CD14-positive monocyte (primary cell): ENCODE measurements at regions not wholly inside any gene's neighbourhood (a gene's known extent, or its start where the extent isn't known, plus 50 kb on each side); places are given as distances from the start of the nearest gene placed in this dataset.

ENCODE experiments used
- DNase-seq, 3 donors: peaks; one replicate each; pipeline ENCODE4 v3.0.0-alpha.2; 2011 to 2022
- H2AFZ ChIP-seq: 2 replicates; pipeline ENCODE4 v1.6.0; 2012; ENCODE audit warnings: mild to moderate bottlenecking, low read depth, low read length, inconsistent platforms; ENCODE audit not compliant: insufficient read depth, poor library complexity, severe bottlenecking
- H3K27ac ChIP-seq, 2 donors: 1 replicate in 1 of 2; 2 replicates in 1 of 2; pipeline ENCODE4 v1.5.1; 2012 to 2013; ENCODE audit warnings: low read length in 2 of 2, control low read depth in 1 of 2, inconsistent platforms in 1 of 2, low read depth in 1 of 2, mild to moderate bottlenecking in 1 of 2
- H3K27me3 ChIP-seq, 2 donors: one replicate each; pipeline versions ENCODE4 v1.6.0 to v1.6.1; 2011 to 2013; ENCODE audit warnings: low read length in 2 of 2; ENCODE audit not compliant: control insufficient read depth in 2 of 2, insufficient read depth in 2 of 2
- H3K36me3 ChIP-seq, 2 donors: replicated peaks in 1 of 2; 1 replicate in 1 of 2; 2 replicates in 1 of 2; pipeline versions ENCODE4 v1.5.1 to v1.6.1; 2012 to 2013; ENCODE audit warnings: low read length in 2 of 2, control low read depth in 1 of 2, inconsistent platforms in 1 of 2, mild to moderate bottlenecking in 1 of 2; ENCODE audit not compliant: insufficient read depth in 2 of 2, control insufficient read depth in 1 of 2
- H3K4me1 ChIP-seq, 2 donors: 1 replicate in 1 of 2; 2 replicates in 1 of 2; pipeline versions ENCODE4 v1.5.1 to v1.6.1; 2012 to 2013; ENCODE audit warnings: low read length in 2 of 2, control low read depth in 1 of 2, inconsistent platforms in 1 of 2, mild to moderate bottlenecking in 1 of 2, moderate library complexity in 1 of 2; ENCODE audit not compliant: insufficient read depth in 2 of 2, control insufficient read depth in 1 of 2
- H3K4me2 ChIP-seq: replicated peaks from 2 replicates; pipeline ENCODE3; 2012; ENCODE audit warnings: low read length, moderate library complexity, mild to moderate bottlenecking; ENCODE audit not compliant: poor library complexity, severe bottlenecking; ENCODE audit errors: extremely low read depth
- H3K4me3 ChIP-seq, 3 experiments: fragments of 200-600 bp in 1 of 3; sonication (generic) in 1 of 3; replicated peaks in 1 of 3; 1 replicate in 2 of 3; 2 replicates in 1 of 3; pipeline ENCODE4 v1.5.1; 2011 to 2013; ENCODE audit warnings: low read length in 3 of 3, mild to moderate bottlenecking in 3 of 3, control low read depth in 2 of 3, low read depth in 2 of 3, inconsistent platforms in 1 of 3, moderate library complexity in 1 of 3
- H3K79me2 ChIP-seq: 2 replicates; pipeline ENCODE4 v1.6.0; 2012; ENCODE audit warnings: mild to moderate bottlenecking, control low read depth, inconsistent platforms, low read length, moderate library complexity; ENCODE audit not compliant: insufficient read depth
- H3K9ac ChIP-seq: 2 replicates; pipeline ENCODE4 v1.6.0; 2017; ENCODE audit warnings: low read length, mild to moderate bottlenecking; ENCODE audit not compliant: insufficient read depth, poor library complexity, severe bottlenecking
- H3K9me3 ChIP-seq, 2 donors: replicated peaks in 1 of 2; 1 replicate in 1 of 2; 2 replicates in 1 of 2; pipeline versions ENCODE4 v1.5.1 to v1.6.1; 2012 to 2013; ENCODE audit warnings: low read length in 2 of 2, control low read depth in 1 of 2; ENCODE audit not compliant: control insufficient read depth in 1 of 2, insufficient read depth in 1 of 2
- H4K20me1 ChIP-seq: 2 replicates; pipeline ENCODE4 v1.6.0; 2012; ENCODE audit warnings: mild to moderate bottlenecking, low read length, control low read depth, moderate library complexity; ENCODE audit not compliant: insufficient read depth
- H3K27ac Mint-ChIP-seq, 7 donors: one replicate each; pipeline ENCODE4 v1.8.0; 2020; ENCODE audit warnings: mild to moderate bottlenecking in 7 of 7, mixed read lengths in 7 of 7, moderate library complexity in 6 of 7, inconsistent platforms in 2 of 7
- H3K27me3 Mint-ChIP-seq, 3 donors: one replicate each; pipeline ENCODE4 v1.8.0; 2021 to 2022; ENCODE audit warnings: low read depth in 3 of 3, mild to moderate bottlenecking in 3 of 3, mixed read lengths in 3 of 3, moderate library complexity in 3 of 3, inconsistent platforms in 1 of 3
- H3K36me3 Mint-ChIP-seq, 2 donors: one replicate each; pipeline ENCODE4 v1.8.0; 2020; ENCODE audit warnings: mixed read lengths in 2 of 2, inconsistent platforms in 1 of 2, mild to moderate bottlenecking in 1 of 2
- H3K4me1 Mint-ChIP-seq: one replicate; pipeline ENCODE4 v1.8.0; 2020; ENCODE audit warnings: mild to moderate bottlenecking, mixed read lengths
- H3K4me3 Mint-ChIP-seq, 2 donors: one replicate each; pipeline ENCODE4 v1.8.0; 2020; ENCODE audit warnings: mild to moderate bottlenecking in 2 of 2, mixed read lengths in 2 of 2, moderate library complexity in 1 of 2
- H3K9me3 Mint-ChIP-seq, 7 donors: one replicate each; pipeline ENCODE4 v1.8.0; 2020 to 2022; ENCODE audit warnings: mixed read lengths in 7 of 7, mild to moderate bottlenecking in 6 of 7, moderate library complexity in 6 of 7, inconsistent platforms in 2 of 7
- CTCF ChIP-seq: fragments of 200-600 bp; IDR thresholded peaks from one replicate; pipeline ENCODE4 v1.8.0; 2022; ENCODE audit warnings: antibody characterized with exemption, mild to moderate bottlenecking
- WGBS: methylation state at CpG from one replicate; pipeline ENCODE4 v1.1.5; 2013; ENCODE audit warnings: missing lambda C conversion rate; ENCODE audit not compliant: insufficient coverage; 5-methylcytosine and 5-hydroxymethylcytosine counted together
- intact Hi-C, 2 donors: fragments of 100-400 bp; cut with micrococcal nuclease; formaldehyde crosslinking; loops; one replicate each; pipeline versions ENCODE4 v1.15.0 to v1.15.1; 2023

GRCh38 chr13:37229931-37230330 lies 124.5 kb upstream of the CSNK1A1L start:
- no peaks in the 10 kb centered on the region for H3K4me1 ChIP-seq
- DNase-seq: no peak
- no peak overlapping the region for H3K4me3 ChIP-seq
- no peaks in the 10 kb centered on the region for H3K27me3 ChIP-seq
- H3K27ac ChIP-seq: no peak overlapping the region
- peaks cover 0 to 16% (median 4%) of the 10 kb centered on the region in 7 donors for H3K9me3 Mint-ChIP-seq
- no peak overlapping the region for H2AFZ ChIP-seq
- H3K4me2 ChIP-seq: no peak overlapping the region
- no peak overlapping the region for H3K4me3 Mint-ChIP-seq
- H3K36me3 Mint-ChIP-seq: no peaks in the 10 kb centered on the region
- intact Hi-C loops: no loop called here
- no peak overlapping the region for H3K27ac Mint-ChIP-seq
- 0% methylated on average over 1 of the region's 1 CpG for WGBS
- no peaks in the 10 kb centered on the region for H3K36me3 ChIP-seq
- no peaks in the 10 kb centered on the region for H3K27me3 Mint-ChIP-seq
- no peaks in the 10 kb centered on the region for H4K20me1 ChIP-seq
- H3K9ac ChIP-seq: no peak overlapping the region
- no peaks in the 10 kb centered on the region for H3K79me2 ChIP-seq
- no peak for TF ChIP-seq CTCF
- H3K4me1 Mint-ChIP-seq: no peaks in the 10 kb centered on the region
- H3K9me3 ChIP-seq: peaks cover 5 to 18% of the 10 kb centered on the region in 2 donors

DNA sequence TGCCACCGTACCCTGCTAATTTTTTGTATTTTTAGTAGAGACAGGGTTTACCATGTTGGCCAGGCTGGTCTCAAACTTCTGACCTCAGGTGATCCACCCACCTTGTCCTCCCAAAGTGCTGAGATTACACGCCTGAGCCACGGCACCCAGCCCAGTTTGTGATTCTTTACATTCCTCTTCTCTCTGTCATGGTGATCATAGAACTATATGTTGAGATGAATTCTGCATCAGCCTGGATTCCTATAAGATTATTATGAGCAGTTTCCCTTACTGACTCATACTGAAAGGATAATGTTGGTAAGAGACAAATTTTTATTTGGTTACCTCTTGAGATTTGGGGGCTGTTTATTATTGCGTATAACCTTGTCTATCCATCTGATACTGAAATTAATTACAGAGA lies 121.5 kb upstream of the CSNK1A1L start:
- intact Hi-C loops: no loop called here
- WGBS: no CpG with 5 or more reads among the region's 4 CpGs
- DNase-seq: no peak
- H4K20me1 ChIP-seq: no peaks in the 10 kb centered on the region
- H3K79me2 ChIP-seq: no peaks in the 10 kb centered on the region
- H3K4me1 Mint-ChIP-seq: no peaks in the 10 kb centered on the region
- no peak overlapping the region for H3K4me3 ChIP-seq
- H3K9ac ChIP-seq: no peak overlapping the region
- peaks cover 3 to 14% of the 10 kb centered on the region in 2 donors for H3K9me3 ChIP-seq
- no peaks in the 10 kb centered on the region for H3K27me3 ChIP-seq
- no peaks in the 10 kb centered on the region for H3K4me1 ChIP-seq
- no peaks in the 10 kb centered on the region for H3K36me3 ChIP-seq
- no peaks in the 10 kb centered on the region for H3K36me3 Mint-ChIP-seq
- H3K27me3 Mint-ChIP-seq: no peaks in the 10 kb centered on the region
- no peak overlapping the region for H3K27ac ChIP-seq
- H3K4me3 Mint-ChIP-seq: no peak overlapping the region
- no peak overlapping the region for H2AFZ ChIP-seq
- peaks cover 0 to 21% (median 4%) of the 10 kb centered on the region in 7 donors for H3K9me3 Mint-ChIP-seq
- TF ChIP-seq CTCF: no peak
- H3K27ac Mint-ChIP-seq: no peak overlapping the region
- H3K4me2 ChIP-seq: no peak overlapping the region
